GM18517 (cell line): ENCODE measurements at regions not wholly inside any gene's neighbourhood (a gene's known extent, or its start where the extent isn't known, plus 50 kb on each side); places are given as distances from the start of the nearest gene placed in this dataset.

ENCODE experiments used
- ATAC-seq: cut with Tn5 transposase; IDR thresholded peaks from one replicate; pipeline ENCODE4 v1.9.1; 2021; ENCODE audit warnings: mild to moderate bottlenecking, moderate library complexity; ENCODE audit not compliant: unreplicated experiment

DNA sequence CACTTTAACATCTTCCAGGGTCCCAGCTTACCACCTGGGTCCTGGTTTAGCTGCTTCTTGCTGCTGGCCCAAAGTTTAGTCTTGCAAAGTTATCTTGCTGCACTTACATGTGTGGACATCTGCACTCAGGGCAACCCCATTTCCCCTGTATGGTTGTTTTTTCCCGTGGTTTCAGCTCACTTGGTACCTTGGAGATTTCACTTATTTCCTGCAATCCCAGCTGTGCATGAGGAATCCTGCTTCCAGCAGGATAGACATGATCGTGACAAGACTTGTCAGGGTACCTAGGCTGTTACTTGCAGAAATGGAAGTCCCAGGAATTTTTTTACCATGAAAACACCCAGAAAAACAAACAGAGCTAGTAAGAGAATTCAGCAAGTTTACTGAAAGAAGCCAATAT, 95.9 kb upstream of the LEP start:
- ATAC-seq: no peak

DNA sequence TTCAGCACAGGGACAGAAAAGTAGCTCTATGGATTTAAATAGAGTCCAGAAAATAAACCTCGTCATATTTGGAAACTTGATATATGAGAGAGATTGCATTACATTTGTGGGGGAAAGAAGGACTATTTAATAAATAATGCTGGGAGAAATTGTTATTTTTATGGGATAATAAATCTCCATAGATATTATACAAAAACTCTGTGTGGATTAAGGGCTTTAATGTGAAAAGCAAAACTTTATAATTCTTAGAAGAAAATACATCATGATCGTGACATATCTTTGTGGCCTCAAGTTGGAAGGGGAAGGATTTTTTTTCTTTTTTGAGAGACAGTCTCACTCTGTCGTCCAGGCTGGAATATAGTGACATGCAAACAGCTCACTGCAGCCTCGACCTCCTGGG, 95.0 kb upstream of the LEP start:
- ATAC-seq: no peak

DNA sequence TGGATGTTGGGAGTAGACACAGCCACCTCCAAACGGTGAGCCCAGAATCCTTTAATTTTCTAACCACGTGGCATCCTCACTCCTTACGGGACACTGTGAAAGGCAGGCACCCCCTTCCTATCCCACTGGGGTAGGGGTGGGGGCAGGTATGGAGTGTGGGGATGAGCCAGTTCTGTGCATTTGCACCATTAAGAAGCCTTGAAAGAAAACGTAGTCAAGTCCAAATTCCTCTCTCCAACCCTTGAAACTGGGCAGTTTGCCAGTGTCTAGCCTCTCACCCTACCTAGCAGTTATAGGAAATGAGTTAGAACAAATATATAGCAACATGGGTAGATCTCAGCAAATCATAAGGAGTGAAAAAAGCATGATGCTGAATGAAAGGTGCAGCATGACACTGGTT, 92.4 kb upstream of the LEP start:
- ATAC-seq: no peak

GRCh38 chr7:128150223-128150865, 90.7 kb upstream of the LEP start:
- ATAC-seq: no peak

DNA sequence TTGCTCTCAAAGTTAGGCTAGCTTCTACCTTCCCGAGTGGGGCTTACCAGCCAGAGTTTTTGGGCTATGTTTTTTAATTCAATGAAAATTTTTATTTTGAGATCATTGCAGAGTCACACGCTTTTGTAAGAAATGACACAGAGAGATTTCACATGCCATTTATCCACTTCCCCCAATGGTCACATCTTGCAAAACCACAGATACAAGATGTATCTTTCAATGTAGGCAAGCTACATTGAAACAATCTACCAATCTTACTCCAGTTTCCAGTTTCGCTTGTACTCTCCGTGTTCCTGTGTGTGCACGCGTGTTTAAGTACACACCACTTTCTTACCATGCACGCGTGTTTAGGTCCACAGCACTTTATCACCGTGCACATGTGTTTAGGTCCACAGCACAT, 89.4 kb upstream of the LEP start:
- no peak for ATAC-seq

GRCh38 chr7:128152721-128153120, 88.4 kb upstream of the LEP start:
- ATAC-seq: no peak

DNA sequence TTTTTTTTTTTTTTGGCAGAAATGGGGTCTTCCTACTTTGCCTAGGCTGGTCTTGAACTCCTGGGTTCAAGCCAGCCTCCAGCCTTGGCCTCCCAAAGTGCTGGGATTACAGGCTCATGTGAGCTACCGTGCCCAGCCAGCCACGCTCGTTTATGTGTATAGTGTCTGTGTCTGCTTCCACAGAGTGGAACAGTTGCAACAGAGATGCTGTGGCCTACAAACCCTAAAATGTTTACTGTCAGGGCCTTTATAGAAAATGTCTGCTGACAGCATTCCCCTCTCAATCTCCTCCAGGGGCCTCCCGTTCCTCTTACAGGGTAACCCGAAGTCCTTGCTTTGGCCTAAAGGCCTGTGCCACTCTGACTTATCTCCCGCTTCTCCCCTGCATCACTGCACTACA, 87.6 kb upstream of the LEP start:
- ATAC-seq: no peak

- ATAC-seq: no peak
These were observed 86.6 kb upstream of the LEP start for GRCh38 chr7:128154504-128154903.

GRCh38 chr7:128155100-128155740, 85.9 kb upstream of the LEP start:
- ATAC-seq: no peak

DNA sequence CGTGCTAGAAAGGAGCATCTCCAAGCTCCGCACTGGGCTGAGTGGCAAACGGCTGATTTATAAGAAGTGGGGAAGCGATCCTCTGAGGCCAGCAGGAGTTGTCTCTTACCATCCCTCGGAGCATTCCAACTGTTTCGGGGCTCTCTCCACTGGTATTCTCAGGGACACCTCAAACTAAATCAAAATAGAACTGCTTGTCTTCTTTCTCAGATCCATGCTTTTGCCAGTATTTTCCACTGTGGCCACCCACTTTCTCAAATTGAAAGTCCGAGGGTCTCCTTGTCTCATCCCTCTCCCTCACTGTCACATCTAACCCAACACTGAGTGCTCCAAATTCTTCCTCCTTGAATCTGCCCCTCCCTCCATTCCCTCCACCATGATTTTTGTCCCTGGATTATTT, 83.2 kb upstream of the LEP start:
- ATAC-seq: no peak

DNA sequence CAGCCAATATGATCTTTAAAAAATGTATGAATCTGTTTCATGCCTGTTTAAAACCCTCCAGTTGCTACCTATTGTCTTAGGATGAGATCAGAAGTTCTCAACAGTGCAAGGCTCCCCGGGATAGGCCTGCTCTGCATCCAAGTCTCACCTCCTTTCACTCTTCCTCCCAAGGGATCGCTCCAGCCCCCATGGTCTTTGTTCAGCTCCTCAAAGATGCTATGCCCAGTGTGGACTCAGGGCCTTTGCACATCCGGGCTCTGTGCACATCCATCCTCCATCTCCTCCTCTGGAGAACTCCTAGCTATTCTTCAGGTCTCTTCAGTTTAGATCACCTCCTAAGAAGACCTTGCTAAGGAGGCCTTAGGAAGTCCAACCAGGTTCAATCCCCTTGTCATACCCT, 82.7 kb upstream of the LEP start:
- ATAC-seq: no peak

GRCh38 chr7:128160296-128160695, 80.8 kb upstream of the LEP start:
- no peak for ATAC-seq

GRCh38 chr7:128161466-128162125, 79.5 kb upstream of the LEP start:
- no peak for ATAC-seq

DNA sequence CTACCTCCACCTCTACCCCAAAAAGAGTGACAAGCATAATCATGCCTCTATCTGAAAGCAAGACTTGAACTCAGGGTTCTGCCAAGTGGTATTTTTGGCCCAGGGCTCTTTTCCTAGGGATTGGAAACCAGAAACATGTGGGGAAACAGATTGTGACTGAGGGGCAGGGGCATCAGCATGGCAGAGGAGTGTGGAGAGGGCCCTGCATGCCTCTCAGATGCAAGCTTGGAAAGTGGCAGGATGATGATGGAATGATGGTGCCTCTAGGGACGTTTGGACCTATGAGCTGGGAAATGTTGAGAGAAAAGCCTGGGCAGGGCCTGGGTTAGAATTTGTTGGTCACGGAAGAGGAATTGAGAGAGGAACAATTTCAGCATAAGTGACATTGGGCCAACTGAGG, 78.4 kb upstream of the LEP start:
- ATAC-seq: no peak

GRCh38 chr7:128163473-128163872, 77.6 kb upstream of the LEP start:
- ATAC-seq: no peak

GRCh38 chr7:128164061-128164954, 76.8 kb upstream of the LEP start:
- no peak for ATAC-seq

DNA sequence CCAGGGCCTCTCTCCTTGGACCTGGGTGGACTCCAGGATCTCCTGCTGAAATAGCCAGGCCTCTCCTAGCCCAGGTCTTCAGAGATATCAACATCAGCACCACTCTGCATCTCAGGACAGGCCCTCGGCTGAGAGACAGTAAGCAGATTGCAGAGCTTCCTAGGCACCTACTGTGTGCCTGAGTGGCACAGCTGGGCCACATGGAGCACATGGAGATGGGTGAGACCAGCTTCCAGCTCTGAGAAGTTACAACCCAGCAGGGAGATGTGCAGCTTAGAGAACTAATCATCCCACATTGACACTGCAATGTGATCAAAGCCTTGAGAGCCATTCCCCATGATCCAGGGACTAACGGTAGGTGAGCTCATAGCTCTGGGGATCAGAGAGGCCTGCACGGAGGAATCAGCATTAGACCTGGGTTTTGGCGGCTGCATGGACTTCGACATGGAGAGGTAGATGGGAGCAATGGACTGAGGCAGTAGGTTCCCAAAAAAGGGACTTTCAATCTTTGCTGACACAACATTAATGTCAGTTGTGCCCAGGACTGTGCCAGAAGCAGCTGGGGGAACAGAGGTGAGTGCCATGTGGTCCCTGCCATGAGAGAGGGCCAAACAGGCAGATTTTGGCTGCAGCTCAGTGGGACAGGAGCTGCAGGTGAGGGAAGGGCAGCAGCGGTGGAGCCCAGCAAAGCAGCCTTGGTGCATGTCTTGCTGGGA, 76.0 kb upstream of the LEP start:
- no peak for ATAC-seq

DNA sequence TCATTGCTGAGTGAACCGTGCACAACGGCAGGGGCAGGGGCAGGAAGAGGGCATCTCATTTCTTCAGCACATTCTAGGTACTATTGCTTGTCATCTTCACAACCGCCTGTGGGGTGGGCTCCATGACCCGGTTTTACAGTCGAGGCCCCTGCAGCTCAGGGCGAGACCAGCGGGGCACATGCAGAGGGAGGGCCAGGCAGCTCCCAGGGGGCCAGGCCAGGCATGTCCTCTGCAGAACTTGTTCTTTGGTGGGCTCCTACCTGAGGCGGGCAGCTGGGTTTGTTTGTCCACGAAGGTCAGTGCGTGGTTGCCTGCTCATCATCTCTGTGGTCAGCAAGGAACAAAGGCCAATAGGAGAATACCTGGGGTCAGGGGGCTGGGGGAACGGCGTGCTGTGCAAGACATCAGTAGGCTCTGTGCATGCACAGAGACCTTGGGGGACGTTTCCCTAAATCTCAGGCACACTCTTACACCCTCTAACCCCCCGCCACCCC, 75.1 kb upstream of the LEP start:
- ATAC-seq: no peak

DNA sequence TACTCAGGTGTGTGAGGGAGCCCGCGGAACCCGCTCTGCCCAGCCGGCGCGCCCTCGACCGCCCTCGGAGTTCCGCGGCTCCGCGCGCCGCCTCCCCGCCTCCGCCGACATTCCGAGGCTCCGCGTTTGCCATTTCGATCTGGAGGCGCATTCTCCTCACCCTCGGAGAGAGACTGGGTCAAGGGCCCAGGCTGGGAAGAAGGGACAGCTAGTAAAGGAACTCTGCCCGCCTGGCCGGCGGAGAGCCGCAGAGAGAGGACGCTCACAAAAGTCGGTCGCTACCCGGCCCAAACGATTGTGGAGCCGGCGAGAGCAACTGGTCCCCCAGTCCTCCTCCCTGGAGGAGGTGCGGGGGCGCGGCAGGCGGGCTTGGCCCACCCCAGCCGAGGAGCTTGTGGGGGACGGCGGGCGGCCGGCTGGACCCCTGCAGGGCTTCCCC, 74.5 kb upstream of the LEP start:
- ATAC-seq: no peak

GRCh38 chr7:128167042-128167701, 73.9 kb upstream of the LEP start:
- ATAC-seq: no peak
